Keratinocyte (primary cell): ENCODE measurements at regions not wholly inside any gene's neighbourhood (a gene's known extent, or its start where the extent isn't known, plus 50 kb on each side); places are given as distances from the start of the nearest gene placed in this dataset.

Experiments
- DNase-seq: peaks from one replicate; pipeline ENCODE4 v3.0.0-alpha.2; 2011; ENCODE audit warnings: low read depth, missing footprints, low spot score
- FAIRE-seq: peaks from 2 replicates; lab custom pipeline; 2011; peaks lifted over from hg19 to GRCh38; lab: Jason Lieb, UNC
- H2AFZ ChIP-seq: 2 replicates; pipeline ENCODE4 v1.6.0; 2012; ENCODE audit warnings: low read length, control low read depth, inconsistent platforms; ENCODE audit not compliant: control insufficient read depth
- H3K27ac ChIP-seq: 2 replicates; pipeline ENCODE4 v1.5.1; 2011; ENCODE audit warnings: low read length; ENCODE audit not compliant: control insufficient read depth, insufficient read depth
- H3K27me3 ChIP-seq: 3 replicates; pipeline ENCODE4 v1.6.0; 2011; ENCODE audit warnings: low read length; ENCODE audit not compliant: control insufficient read depth, insufficient read depth; ENCODE audit errors: extremely low read depth
- H3K36me3 ChIP-seq, 2 experiments: 2 replicates in 1 of 2; 3 replicates in 1 of 2; pipeline ENCODE4 v1.5.1; 2011; ENCODE audit warnings: low read length in 2 of 2, mild to moderate bottlenecking in 1 of 2; ENCODE audit not compliant: control insufficient read depth in 2 of 2, insufficient read depth in 2 of 2; ENCODE audit errors: extremely low read depth in 1 of 2
- H3K4me1 ChIP-seq: 3 replicates; pipeline ENCODE4 v1.5.1; 2011; ENCODE audit warnings: low read length; ENCODE audit not compliant: control insufficient read depth, insufficient read depth; ENCODE audit errors: extremely low read depth
- H3K4me2 ChIP-seq: 3 replicates; pipeline ENCODE4 v1.6.0; 2011; ENCODE audit warnings: low read depth, low read length; ENCODE audit not compliant: control insufficient read depth, insufficient read depth; ENCODE audit errors: extremely low read depth
- H3K4me3 ChIP-seq, 3 experiments: fragments of 200-600 bp in 1 of 3; sonication (generic) in 1 of 3; 2 replicates in 2 of 3; 3 replicates in 1 of 3; pipeline ENCODE4 v1.5.1; 2011 to 2016; ENCODE audit warnings: low read length in 3 of 3, mild to moderate bottlenecking in 3 of 3, control low read depth in 2 of 3, inconsistent platforms in 1 of 3, low read depth in 1 of 3, mixed read lengths in 1 of 3, mixed run types in 1 of 3, moderate library complexity in 1 of 3; ENCODE audit not compliant: control insufficient read depth in 2 of 3, insufficient read depth in 2 of 3; ENCODE audit errors: extremely low read depth in 1 of 3
- H3K79me2 ChIP-seq: 2 replicates; pipeline ENCODE4 v1.6.0; 2012; ENCODE audit warnings: low read length; ENCODE audit not compliant: control insufficient read depth, insufficient read depth
- H3K9ac ChIP-seq: 3 replicates; pipeline ENCODE4 v1.6.0; 2011; ENCODE audit warnings: low read length; ENCODE audit not compliant: control insufficient read depth, insufficient read depth; ENCODE audit errors: extremely low read depth
- H3K9me1 ChIP-seq: 3 replicates; pipeline ENCODE4 v1.6.0; 2011; ENCODE audit warnings: low read length; ENCODE audit not compliant: control insufficient read depth, insufficient read depth; ENCODE audit errors: extremely low read depth
- H3K9me3 ChIP-seq: 2 replicates; pipeline ENCODE4 v1.5.1; 2012; ENCODE audit warnings: low read depth, low read length; ENCODE audit not compliant: control insufficient read depth
- H4K20me1 ChIP-seq: 3 replicates; pipeline ENCODE4 v1.6.0; 2011; ENCODE audit warnings: low read length; ENCODE audit not compliant: control insufficient read depth, insufficient read depth; ENCODE audit errors: extremely low read depth
- CTCF ChIP-seq, 3 experiments: IDR thresholded peaks in 1 of 3; conservative IDR thresholded peaks in 1 of 3; optimal IDR thresholded peaks in 1 of 3; 2 replicates in 2 of 3; 3 replicates in 1 of 3; pipeline versions ENCODE3 to v1.5.1; 2011; ENCODE audit warnings: low read length in 3 of 3, mild to moderate bottlenecking in 3 of 3, moderate library complexity in 2 of 3, control low read depth in 1 of 3, inconsistent platforms in 1 of 3; ENCODE audit not compliant: insufficient read depth in 2 of 3; ENCODE audit errors: extremely low read depth in 1 of 3
- EZH2 ChIP-seq: IDR thresholded peaks from one replicate; pipeline ENCODE4 v1.6.1; 2012; ENCODE audit warnings: inconsistent platforms, mild to moderate bottlenecking, low read length, moderate library complexity
- dilution Hi-C: fragments of 300-500 bp; cut with MboI; formaldehyde crosslinking; loops from one replicate; pipeline ENCODE4 v1.7.0; 2020; ENCODE audit warnings: low sequenced_read_pairs; ENCODE audit not compliant: extremely low pct_ligation_motif_present

GRCh38 chr11:79705648-79706047 is 264.8 kb upstream of the TENM4 start:
- Histone ChIP-seq H3K36me3 (no peaks in the 10 kb centered on the region), H3K4me1 (no peaks in the 10 kb centered on the region), H2AFZ (no peak overlapping the region), H3K9me1 (no peaks in the 10 kb centered on the region), H3K9ac (no peak overlapping the region), H3K27ac (no peak overlapping the region), H3K79me2 (no peaks in the 10 kb centered on the region), H3K9me3 (peaks cover 2% of the 10 kb centered on the region), H3K4me3 (no peak overlapping the region), H3K27me3 (no peaks in the 10 kb centered on the region), H4K20me1 (no peaks in the 10 kb centered on the region), H3K4me2 (no peak overlapping the region)
- no peak for TF ChIP-seq CTCF (optimal IDR thresholded peaks at IDR 0.05 in 1 of 3, IDR thresholded peaks at IDR 0.05 in 1 of 3, conservative IDR thresholded peaks at IDR 0.05 in 1 of 3; ENCODE audit: extremely low read depth in 1 of 3, insufficient read depth in 2 of 3, low read length in 3 of 3)
- no peak for TF ChIP-seq EZH2
- FAIRE-seq = no peak
- dilution Hi-C loops = no loop called here
- DNase-seq = no peak

- H3K9me3 ChIP-seq = peaks cover 2% of the 10 kb centered on the region
- TF ChIP-seq EZH2 (no peak), CTCF (optimal IDR thresholded peaks at IDR 0.05 in 1 of 3, IDR thresholded peaks at IDR 0.05 in 1 of 3, conservative IDR thresholded peaks at IDR 0.05 in 1 of 3; ENCODE audit: extremely low read depth in 1 of 3, insufficient read depth in 2 of 3, low read length in 3 of 3) (no peak)
- dilution Hi-C loops = no loop called here
- H3K36me3 ChIP-seq = no peaks in the 10 kb centered on the region
- no peak overlapping the region for H3K9ac ChIP-seq
- H3K79me2 ChIP-seq = no peaks in the 10 kb centered on the region
- H3K27me3 ChIP-seq = no peaks in the 10 kb centered on the region
- H3K9me1 ChIP-seq = no peaks in the 10 kb centered on the region
- H3K4me2 ChIP-seq = no peak overlapping the region
- H3K27ac ChIP-seq = no peak overlapping the region
- FAIRE-seq (no peak), DNase-seq (no peak)
- H3K4me3 ChIP-seq = no peak overlapping the region
- no peaks in the 10 kb centered on the region for H4K20me1 ChIP-seq
- no peak overlapping the region for H2AFZ ChIP-seq
- H3K4me1 ChIP-seq = no peaks in the 10 kb centered on the region
These were observed 261.5 kb upstream of the TENM4 start for GRCh38 chr11:79702303-79702702.
